ENCODE measurements at regions not wholly inside any gene's neighbourhood (a gene's known extent, or its start where the extent isn't known, plus 50 kb on each side); places are given as distances from the start of the nearest gene placed in this dataset.

DNA sequence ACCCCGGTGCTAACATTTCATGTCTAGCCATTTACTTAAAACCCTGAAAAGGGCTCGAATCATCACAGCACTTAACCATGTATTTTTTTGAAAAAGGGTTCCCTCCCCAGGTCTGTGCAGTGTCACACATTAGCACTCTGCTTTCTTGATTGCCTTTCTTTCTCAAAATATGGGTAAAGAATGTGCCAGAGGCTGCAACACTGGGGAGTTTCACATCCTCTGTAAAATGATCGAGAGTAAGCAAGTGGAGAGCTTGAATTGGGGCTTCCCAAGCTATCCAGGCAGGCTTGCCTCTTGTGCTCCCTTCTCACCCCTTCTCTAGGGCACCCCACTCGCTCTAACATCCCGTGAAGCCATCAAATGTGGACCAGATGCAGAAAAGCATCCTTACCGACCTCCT lies 177.0 kb upstream of the CCDC68 start:
- TF ChIP-seq, protein P1, sequence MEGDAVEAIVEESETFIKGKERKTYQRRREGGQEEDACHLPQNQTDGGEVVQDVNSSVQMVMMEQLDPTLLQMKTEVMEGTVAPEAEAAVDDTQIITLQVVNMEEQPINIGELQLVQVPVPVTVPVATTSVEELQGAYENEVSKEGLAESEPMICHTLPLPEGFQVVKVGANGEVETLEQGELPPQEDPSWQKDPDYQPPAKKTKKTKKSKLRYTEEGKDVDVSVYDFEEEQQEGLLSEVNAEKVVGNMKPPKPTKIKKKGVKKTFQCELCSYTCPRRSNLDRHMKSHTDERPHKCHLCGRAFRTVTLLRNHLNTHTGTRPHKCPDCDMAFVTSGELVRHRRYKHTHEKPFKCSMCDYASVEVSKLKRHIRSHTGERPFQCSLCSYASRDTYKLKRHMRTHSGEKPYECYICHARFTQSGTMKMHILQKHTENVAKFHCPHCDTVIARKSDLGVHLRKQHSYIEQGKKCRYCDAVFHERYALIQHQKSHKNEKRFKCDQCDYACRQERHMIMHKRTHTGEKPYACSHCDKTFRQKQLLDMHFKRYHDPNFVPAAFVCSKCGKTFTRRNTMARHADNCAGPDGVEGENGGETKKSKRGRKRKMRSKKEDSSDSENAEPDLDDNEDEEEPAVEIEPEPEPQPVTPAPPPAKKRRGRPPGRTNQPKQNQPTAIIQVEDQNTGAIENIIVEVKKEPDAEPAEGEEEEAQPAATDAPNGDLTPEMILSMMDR (IDR thresholded peaks at IDR 0.05) = no peak
- no peak for TF ChIP-seq POLR2A (IDR thresholded peaks at IDR 0.05; ENCODE audit: low read depth)
- no peak for TF ChIP-seq POLR2AphosphoS5 (IDR thresholded peaks at IDR 0.05)

All from esophagus muscularis mucosa (tissue), 3 donors.